Esophagus squamous epithelium (tissue), 5 donors: ENCODE measurements at regions not wholly inside any gene's neighbourhood (a gene's known extent, or its start where the extent isn't known, plus 50 kb on each side); places are given as distances from the start of the nearest gene placed in this dataset.

ENCODE experiments used
- DNase-seq: peaks from one replicate; lab custom pipeline; 2025; lab: John Stamatoyannopoulos, UW
- H3K27ac ChIP-seq, 4 donors: fragments of 200-600 bp; sonication (generic); one replicate each; pipeline ENCODE4 v1.5.1; 2016 to 2019; ENCODE audit warnings: mild to moderate bottlenecking in 1 of 4
- H3K27me3 ChIP-seq, 4 donors: fragments of 200-600 bp; sonication (generic); 1 replicate in 3 of 4; 2 replicates in 1 of 4; pipeline versions ENCODE4 v1.5.1 to v1.6.0; 2017 to 2021; ENCODE audit warnings: antibody characterized with exemption in 1 of 4
- H3K36me3 ChIP-seq, 3 donors: fragments of 200-600 bp; sonication (generic); one replicate each; pipeline ENCODE4 v1.5.1; 2016 to 2019
- H3K4me1 ChIP-seq, 3 donors: fragments of 200-600 bp; sonication (generic); one replicate each; pipeline ENCODE4 v1.5.1; 2017 to 2019
- H3K4me3 ChIP-seq, 4 donors: fragments of 200-600 bp; sonication (generic); 1 replicate in 3 of 4; 2 replicates in 1 of 4; pipeline ENCODE4 v1.5.1; 2016 to 2019; ENCODE audit warnings: mild to moderate bottlenecking in 2 of 4, moderate library complexity in 1 of 4
- H3K9me3 ChIP-seq, 3 donors: fragments of 200-600 bp; sonication (generic); one replicate each; pipeline ENCODE4 v1.5.1; 2016 to 2019
- CTCF ChIP-seq, 6 experiments: fragments of 450-650 bp in 4 of 6; fragments of 200-600 bp in 2 of 6; sonication (generic) in 2 of 6; IDR thresholded peaks; one replicate each; pipeline ENCODE4 v1.5.1; 2016 to 2019; ENCODE audit warnings: antibody characterized with exemption in 6 of 6, mild to moderate bottlenecking in 4 of 6, moderate library complexity in 4 of 6
- POLR2A ChIP-seq, 4 donors: fragments of 450-650 bp; IDR thresholded peaks; one replicate each; pipeline ENCODE4 v1.6.1; 2017; ENCODE audit warnings: antibody characterized with exemption in 4 of 4, mild to moderate bottlenecking in 4 of 4, moderate library complexity in 3 of 4
- WGBS, 2 donors: methylation state at CpG; one replicate each; pipeline ENCODE4 v1.1.5; 2018; 5-methylcytosine and 5-hydroxymethylcytosine counted together
- intact Hi-C: fragments of 100-400 bp; cut with DNase I; formaldehyde crosslinking; loops from one replicate; pipeline ENCODE4 v1.15.0; 2022
- donor health status: DM: yes; HTN: yes; CAD: no.

- TF ChIP-seq POLR2A (IDR thresholded peaks at IDR 0.05) (no peak), CTCF (IDR thresholded peaks at IDR 0.05) (no peak)
- no peak for DNase-seq
- Histone ChIP-seq H3K36me3 (no peaks in the 10 kb centered on the region), H3K4me3 (no peak overlapping the region), H3K9me3 (peaks cover 0 to under 1% (median 0%) of the 10 kb centered on the region in 3 donors), H3K27me3 (no peaks in the 10 kb centered on the region), H3K27ac (no peak overlapping the region), H3K4me1 (no peaks in the 10 kb centered on the region)
- WGBS, 2 donors = 54 to 70% methylated on average over 2 of the region's 2 CpGs
- intact Hi-C loops = no loop called here
Measured at GRCh38 chr5:29795096-29795652, 1398.3 kb upstream of the CDH6 start.

GRCh38 chr5:29794141-29794787, 1399.2 kb upstream of the CDH6 start:
- Histone ChIP-seq H3K4me3 (no peak overlapping the region), H3K4me1 (no peaks in the 10 kb centered on the region), H3K36me3 (no peaks in the 10 kb centered on the region), H3K9me3 (no peaks in the 10 kb centered on the region), H3K27ac (no peak overlapping the region), H3K27me3 (no peaks in the 10 kb centered on the region)
- intact Hi-C loops = no loop called here
- 50 to 69% methylated on average over 5 of the region's 5 CpGs for WGBS, 2 donors
- TF ChIP-seq CTCF (IDR thresholded peaks at IDR 0.05) = no peak
- TF ChIP-seq POLR2A (IDR thresholded peaks at IDR 0.05) = no peak
- DNase-seq = no peak

- Histone ChIP-seq H3K4me1 (no peaks in the 10 kb centered on the region), H3K27ac (no peak overlapping the region), H3K27me3 (no peaks in the 10 kb centered on the region), H3K36me3 (no peaks in the 10 kb centered on the region), H3K4me3 (no peak overlapping the region), H3K9me3 (no peaks in the 10 kb centered on the region)
- TF ChIP-seq CTCF (IDR thresholded peaks at IDR 0.05) = no peak
- TF ChIP-seq POLR2A (IDR thresholded peaks at IDR 0.05) = no peak
- intact Hi-C loops = no loop called here
- DNase-seq = no peak
Measured at GRCh38 chr5:29790281-29790680, 1403.2 kb upstream of the CDH6 start.

- intact Hi-C loops = no loop called here
- H3K27ac ChIP-seq = no peak overlapping the region
- DNase-seq = no peak
- peaks cover 0 to 5% (median 4%) of the 10 kb centered on the region in 3 donors for H3K9me3 ChIP-seq
- no peaks in the 10 kb centered on the region for H3K36me3 ChIP-seq
- TF ChIP-seq CTCF (IDR thresholded peaks at IDR 0.05) (no peak), POLR2A (IDR thresholded peaks at IDR 0.05) (no peak)
- 28 to 47% methylated on average over 4 of the region's 4 CpGs for WGBS, 2 donors
- H3K4me1 ChIP-seq = no peaks in the 10 kb centered on the region
- H3K27me3 ChIP-seq = no peaks in the 10 kb centered on the region
- no peak overlapping the region for H3K4me3 ChIP-seq
Measured at GRCh38 chr5:29780401-29780800, 1413.1 kb upstream of the CDH6 start.

- no peaks in the 10 kb centered on the region for H3K4me1 ChIP-seq
- 28 to 39% methylated on average over 2 to 3 of the region's 3 CpGs for WGBS, 2 donors
- intact Hi-C loops = no loop called here
Measured at GRCh38 chr5:29779141-29779540, 1414.3 kb upstream of the CDH6 start.

More at GRCh38 chr5:29779141-29779540, 1414.3 kb upstream of the CDH6 start:
- H3K27ac ChIP-seq = no peak overlapping the region
- no peak overlapping the region for H3K4me3 ChIP-seq
- peaks cover 0 to 5% (median 0%) of the 10 kb centered on the region in 3 donors for H3K9me3 ChIP-seq
- DNase-seq = no peak
- no peak for TF ChIP-seq CTCF (IDR thresholded peaks at IDR 0.05)
- no peak for TF ChIP-seq POLR2A (IDR thresholded peaks at IDR 0.05)
- no peaks in the 10 kb centered on the region for H3K36me3 ChIP-seq
- no peaks in the 10 kb centered on the region for H3K27me3 ChIP-seq
